HepG2 (cell line): ENCODE measurements at regions not wholly inside any gene's neighbourhood (a gene's known extent, or its start where the extent isn't known, plus 50 kb on each side); places are given as distances from the start of the nearest gene placed in this dataset.
A peak's percentile ranks its signal among the peaks of the same experiment; 100 is the strongest.

ENCODE experiments used
- AKAP8 ChIP-seq: sonication (generic); formaldehyde crosslinking; IDR thresholded peaks from 2 replicates; pipeline ENCODE4 v1.5.1; 2020; ENCODE audit warnings: mild to moderate bottlenecking, missing genetic modification reagents
- BCL6 ChIP-seq: IDR thresholded peaks from 2 replicates; pipeline ENCODE4 v1.6.1; 2016; ENCODE audit warnings: missing genetic modification reagents, missing compliant biosample characterization
- FOSL1 ChIP-seq: sonication (generic); formaldehyde crosslinking; IDR thresholded peaks from 2 replicates; pipeline ENCODE4 v1.9.0; 2021; ENCODE audit warnings: missing genetic modification reagents, borderline replicate concordance
- GPBP1L1 ChIP-seq: sonication (generic); formaldehyde crosslinking; IDR thresholded peaks from 2 replicates; pipeline ENCODE4 v1.5.0; 2020; ENCODE audit warnings: mild to moderate bottlenecking, missing genetic modification reagents
- MAFF ChIP-seq: IDR thresholded peaks from 2 replicates; pipeline ENCODE4 v1.6.1; 2011; ENCODE audit warnings: low read depth, low read length, improper control_type of control experiment
- NFIB ChIP-seq: sonication (generic); formaldehyde crosslinking; IDR thresholded peaks from 2 replicates; pipeline ENCODE4 v1.9.0; 2021; ENCODE audit warnings: missing genetic modification reagents, mild to moderate bottlenecking, borderline replicate concordance
- NPAS2 ChIP-seq: sonication (generic); formaldehyde crosslinking; IDR thresholded peaks from 2 replicates; pipeline ENCODE4 v1.8.0; 2022; ENCODE audit warnings: mild to moderate bottlenecking, missing genetic modification reagents, borderline replicate concordance
- PRMT3 ChIP-seq: sonication (generic); formaldehyde crosslinking; IDR thresholded peaks from 2 replicates; pipeline ENCODE4 v1.8.1; 2022; ENCODE audit warnings: low read depth, mild to moderate bottlenecking, moderate library complexity, missing genetic modification reagents, borderline replicate concordance
- STAG1 ChIP-seq: sonication (generic); formaldehyde crosslinking; IDR thresholded peaks from 2 replicates; pipeline ENCODE4 v1.4.0; 2020; ENCODE audit warnings: missing genetic modification reagents
- ZBTB21 ChIP-seq: sonication (generic); formaldehyde crosslinking; IDR thresholded peaks from 2 replicates; pipeline ENCODE4 v1.4.0; 2020; ENCODE audit warnings: missing genetic modification reagents
- ZFP90 ChIP-seq: sonication (generic); formaldehyde crosslinking; IDR thresholded peaks from 2 replicates; pipeline ENCODE4 v1.8.0; 2022; ENCODE audit warnings: missing genetic modification reagents, mild to moderate bottlenecking, inconsistent platforms, borderline replicate concordance
- ZHX2 ChIP-seq, 2 experiments: sonication (generic) in 1 of 2; formaldehyde crosslinking in 1 of 2; IDR thresholded peaks; 2 replicates each; pipeline versions ENCODE4 v1.6.1 to v1.9.0; 2014 to 2022; ENCODE audit warnings: antibody characterized with exemption in 1 of 2, borderline replicate concordance in 1 of 2, inconsistent platforms in 1 of 2, low read depth in 1 of 2, missing genetic modification reagents in 1 of 2
- ZNF556 ChIP-seq: sonication (generic); formaldehyde crosslinking; IDR thresholded peaks from 2 replicates; pipeline ENCODE4 v1.4.0; 2020; ENCODE audit warnings: mild to moderate bottlenecking, missing genetic modification reagents, borderline replicate concordance
- ZNF574 ChIP-seq: sonication (generic); formaldehyde crosslinking; IDR thresholded peaks from 2 replicates; pipeline ENCODE4 v1.4.0; 2020; ENCODE audit warnings: missing genetic modification reagents
- TF ChIP-seq, protein P1 (sequence below): sonication (generic); formaldehyde crosslinking; IDR thresholded peaks from 2 replicates; pipeline ENCODE4 v1.8.1; 2022; ENCODE audit warnings: mild to moderate bottlenecking, missing genetic modification reagents

- peak; percentile 78 for TF ChIP-seq ZNF574 (CRISPR knock-in tag)
- peak; percentile 96 for TF ChIP-seq BCL6 (CRISPR knock-in tag)
- TF ChIP-seq ZBTB21 (CRISPR knock-in tag): peak; percentile 74; the same call in 1 of the 2 replicates
- TF ChIP-seq ZFP90: peak; percentile 53; the same call in 1 of the 2 replicates
- no peak; the same call in 1 of the 2 replicates for TF ChIP-seq NPAS2 (CRISPR knock-in tag)
- peak; percentile 99 for TF ChIP-seq FOSL1
- TF ChIP-seq STAG1 (CRISPR knock-in tag): peak; percentile 32; the same call in 1 of the 2 replicates
- TF ChIP-seq ZHX2 (IDR thresholded peaks at IDR 0.05; ENCODE audit: low read depth): no peak
- TF ChIP-seq ZHX2 (CRISPR knock-in tag; IDR thresholded peaks at IDR 0.05; ENCODE audit: borderline replicate concordance): peak; percentile 64; the same call in 1 of the 2 replicates
- no peak for TF ChIP-seq PRMT3 (CRISPR knock-in tag)
- TF ChIP-seq NFIB (CRISPR knock-in tag): no peak
- TF ChIP-seq GPBP1L1 (CRISPR knock-in tag): no peak
- peak; percentile 78; the same call in 1 of the 2 replicates for TF ChIP-seq ZNF556
- peak; percentile 32; the same call in 1 of the 2 replicates for TF ChIP-seq MAFF
- TF ChIP-seq AKAP8: peak; percentile 82
- TF ChIP-seq, protein P1, sequence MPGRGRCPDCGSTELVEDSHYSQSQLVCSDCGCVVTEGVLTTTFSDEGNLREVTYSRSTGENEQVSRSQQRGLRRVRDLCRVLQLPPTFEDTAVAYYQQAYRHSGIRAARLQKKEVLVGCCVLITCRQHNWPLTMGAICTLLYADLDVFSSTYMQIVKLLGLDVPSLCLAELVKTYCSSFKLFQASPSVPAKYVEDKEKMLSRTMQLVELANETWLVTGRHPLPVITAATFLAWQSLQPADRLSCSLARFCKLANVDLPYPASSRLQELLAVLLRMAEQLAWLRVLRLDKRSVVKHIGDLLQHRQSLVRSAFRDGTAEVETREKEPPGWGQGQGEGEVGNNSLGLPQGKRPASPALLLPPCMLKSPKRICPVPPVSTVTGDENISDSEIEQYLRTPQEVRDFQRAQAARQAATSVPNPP (CRISPR knock-in tag): 0 out of 2 replicates have a peak, but pooled peaks have one; percentile 55
These were observed 425.4 kb downstream of the RPS24 start (continued) for GRCh38 chr10:78458983-78459638.
